Activated naive CD8-positive, alpha-beta T cell (primary cell): ENCODE measurements at regions not wholly inside any gene's neighbourhood (a gene's known extent, or its start where the extent isn't known, plus 50 kb on each side); places are given as distances from the start of the nearest gene placed in this dataset.

ENCODE experiments used
- H3K27ac Mint-ChIP-seq: one replicate; pipeline ENCODE4 v1.8.0; 2021; ENCODE audit warnings: mixed read lengths
- H3K27me3 Mint-ChIP-seq: one replicate; pipeline ENCODE4 v1.8.0; 2021; ENCODE audit warnings: mixed read lengths
- H3K36me3 Mint-ChIP-seq: one replicate; pipeline ENCODE4 v1.8.0; 2021; ENCODE audit warnings: mixed read lengths
- H3K4me1 Mint-ChIP-seq: one replicate; pipeline ENCODE4 v1.8.0; 2021; ENCODE audit warnings: low read depth, mixed read lengths
- H3K4me3 Mint-ChIP-seq: one replicate; pipeline ENCODE4 v1.8.0; 2021; ENCODE audit warnings: mild to moderate bottlenecking, mixed read lengths
- H3K9me3 Mint-ChIP-seq: one replicate; pipeline ENCODE4 v1.8.0; 2021; ENCODE audit warnings: low read depth, mixed read lengths

- no peaks in the 10 kb centered on the region for H3K4me1 Mint-ChIP-seq
- no peaks in the 10 kb centered on the region for H3K36me3 Mint-ChIP-seq
- H3K27ac Mint-ChIP-seq: no peak overlapping the region
- no peak overlapping the region for H3K4me3 Mint-ChIP-seq
- no peaks in the 10 kb centered on the region for H3K27me3 Mint-ChIP-seq
- H3K9me3 Mint-ChIP-seq: peaks cover 3% of the 10 kb centered on the region
These were observed 430.5 kb upstream of the SOX5 start for GRCh38 chr12:24379861-24380521.

- no peaks in the 10 kb centered on the region for H3K36me3 Mint-ChIP-seq
- peaks cover 3% of the 10 kb centered on the region for H3K9me3 Mint-ChIP-seq
- H3K4me3 Mint-ChIP-seq: no peak overlapping the region
- H3K27ac Mint-ChIP-seq: no peak overlapping the region
- no peaks in the 10 kb centered on the region for H3K4me1 Mint-ChIP-seq
- no peaks in the 10 kb centered on the region for H3K27me3 Mint-ChIP-seq
These were observed 430.0 kb upstream of the SOX5 start for GRCh38 chr12:24379433-24379832.

- Mint-ChIP-seq H3K9me3 (peaks cover 3% of the 10 kb centered on the region), H3K27me3 (no peaks in the 10 kb centered on the region), H3K4me1 (no peaks in the 10 kb centered on the region), H3K36me3 (no peaks in the 10 kb centered on the region), H3K27ac (no peak overlapping the region), H3K4me3 (no peak overlapping the region)
These were observed 429.3 kb upstream of the SOX5 start for GRCh38 chr12:24378548-24379407.

GRCh38 chr12:24374452-24374851, 425.0 kb upstream of the SOX5 start:
- no peak overlapping the region for H3K4me3 Mint-ChIP-seq
- no peaks in the 10 kb centered on the region for H3K4me1 Mint-ChIP-seq
- no peaks in the 10 kb centered on the region for H3K9me3 Mint-ChIP-seq
- no peaks in the 10 kb centered on the region for H3K36me3 Mint-ChIP-seq
- H3K27ac Mint-ChIP-seq: no peak overlapping the region
- no peaks in the 10 kb centered on the region for H3K27me3 Mint-ChIP-seq

- Mint-ChIP-seq H3K36me3 (no peaks in the 10 kb centered on the region), H3K27ac (no peak overlapping the region), H3K4me3 (no peak overlapping the region), H3K27me3 (no peaks in the 10 kb centered on the region), H3K9me3 (no peaks in the 10 kb centered on the region), H3K4me1 (no peaks in the 10 kb centered on the region)
These were observed 423.5 kb upstream of the SOX5 start for GRCh38 chr12:24373004-24373403.

GRCh38 chr12:24366514-24366913, 417.0 kb upstream of the SOX5 start:
- H3K36me3 Mint-ChIP-seq: no peaks in the 10 kb centered on the region
- H3K9me3 Mint-ChIP-seq: no peaks in the 10 kb centered on the region
- H3K27me3 Mint-ChIP-seq: no peaks in the 10 kb centered on the region
- H3K4me3 Mint-ChIP-seq: no peak overlapping the region
- H3K27ac Mint-ChIP-seq: no peak overlapping the region
- H3K4me1 Mint-ChIP-seq: no peaks in the 10 kb centered on the region

- Mint-ChIP-seq H3K4me3 (no peak overlapping the region), H3K4me1 (no peaks in the 10 kb centered on the region), H3K9me3 (no peaks in the 10 kb centered on the region), H3K27ac (no peak overlapping the region), H3K27me3 (no peaks in the 10 kb centered on the region), H3K36me3 (no peaks in the 10 kb centered on the region)
These were observed 415.5 kb upstream of the SOX5 start for GRCh38 chr12:24364921-24365320.

- Mint-ChIP-seq H3K36me3 (no peaks in the 10 kb centered on the region), H3K9me3 (no peaks in the 10 kb centered on the region), H3K27ac (no peak overlapping the region), H3K4me3 (no peak overlapping the region), H3K4me1 (no peaks in the 10 kb centered on the region), H3K27me3 (no peaks in the 10 kb centered on the region)
These were observed 413.8 kb upstream of the SOX5 start for GRCh38 chr12:24363177-24363754.

- Mint-ChIP-seq H3K27me3 (no peaks in the 10 kb centered on the region), H3K36me3 (no peaks in the 10 kb centered on the region), H3K9me3 (no peaks in the 10 kb centered on the region), H3K27ac (no peak overlapping the region), H3K4me3 (no peak overlapping the region), H3K4me1 (no peaks in the 10 kb centered on the region)
These were observed 412.6 kb upstream of the SOX5 start for GRCh38 chr12:24361877-24362580.

- Mint-ChIP-seq H3K4me3 (no peak overlapping the region), H3K27ac (no peak overlapping the region), H3K27me3 (no peaks in the 10 kb centered on the region), H3K9me3 (no peaks in the 10 kb centered on the region), H3K36me3 (no peaks in the 10 kb centered on the region), H3K4me1 (no peaks in the 10 kb centered on the region)
These were observed 411.4 kb upstream of the SOX5 start for GRCh38 chr12:24360907-24361306.

GRCh38 chr12:24360461-24360860, 411.0 kb upstream of the SOX5 start:
- Mint-ChIP-seq H3K9me3 (no peaks in the 10 kb centered on the region), H3K4me1 (no peaks in the 10 kb centered on the region), H3K36me3 (no peaks in the 10 kb centered on the region), H3K27ac (no peak overlapping the region), H3K4me3 (no peak overlapping the region), H3K27me3 (no peaks in the 10 kb centered on the region)

- H3K4me3 Mint-ChIP-seq: no peak overlapping the region
- no peaks in the 10 kb centered on the region for H3K36me3 Mint-ChIP-seq
- H3K4me1 Mint-ChIP-seq: no peaks in the 10 kb centered on the region
- H3K9me3 Mint-ChIP-seq: no peaks in the 10 kb centered on the region
- H3K27ac Mint-ChIP-seq: no peak overlapping the region
- no peaks in the 10 kb centered on the region for H3K27me3 Mint-ChIP-seq
These were observed 410.6 kb upstream of the SOX5 start for GRCh38 chr12:24360057-24360456.

- Mint-ChIP-seq H3K27me3 (no peaks in the 10 kb centered on the region), H3K9me3 (no peaks in the 10 kb centered on the region), H3K36me3 (no peaks in the 10 kb centered on the region), H3K4me3 (no peak overlapping the region), H3K27ac (no peak overlapping the region), H3K4me1 (no peaks in the 10 kb centered on the region)
These were observed 409.9 kb upstream of the SOX5 start for GRCh38 chr12:24359418-24359817.

- H3K9me3 Mint-ChIP-seq: no peaks in the 10 kb centered on the region
- H3K4me1 Mint-ChIP-seq: no peaks in the 10 kb centered on the region
- H3K27ac Mint-ChIP-seq: no peak overlapping the region
- no peaks in the 10 kb centered on the region for H3K27me3 Mint-ChIP-seq
- no peaks in the 10 kb centered on the region for H3K36me3 Mint-ChIP-seq
- H3K4me3 Mint-ChIP-seq: no peak overlapping the region
These were observed 406.9 kb upstream of the SOX5 start for GRCh38 chr12:24356240-24356804.

GRCh38 chr12:24352363-24352762, 402.9 kb upstream of the SOX5 start:
- Mint-ChIP-seq H3K9me3 (peaks cover 3% of the 10 kb centered on the region), H3K27me3 (no peaks in the 10 kb centered on the region), H3K4me3 (no peak overlapping the region), H3K27ac (no peak overlapping the region), H3K36me3 (no peaks in the 10 kb centered on the region), H3K4me1 (no peaks in the 10 kb centered on the region)
